CD4-positive, alpha-beta T cell (primary cell): ENCODE measurements at regions not wholly inside any gene's neighbourhood (a gene's known extent, or its start where the extent isn't known, plus 50 kb on each side); places are given as distances from the start of the nearest gene placed in this dataset.

ENCODE experiments used
- ATAC-seq: fragments of 200-7000 bp; cut with Tn5 transposase; one replicate; pipeline ENCODE4 v1.10.0; 2022; ENCODE audit warnings: mild to moderate bottlenecking; ENCODE audit not compliant: poor library complexity
- CTCF ChIA-PET: fragments of 350-600 bp; sonication (Branson Sonifier 250); formaldehyde crosslinking; loops from one replicate; lab custom pipeline; 2021; ENCODE audit warnings: antibody characterized with exemption, inconsistent platforms; lab: Charles Lee
- POLR2A ChIA-PET: fragments of 350-600 bp; sonication (Branson Sonifier 250); formaldehyde crosslinking; loops from one replicate; lab custom pipeline; 2021; ENCODE audit warnings: antibody characterized with exemption, inconsistent platforms; lab: Charles Lee
- DNase-seq, 14 experiments: peaks; one replicate each; pipeline ENCODE4 v3.0.0-alpha.2; 2013 to 2020; ENCODE audit warnings: mixed read lengths in 2 of 14
- H3K27ac ChIP-seq, 2 donors: one replicate each; pipeline versions ENCODE4 v1.5.1 to v1.7.0; 2013; ENCODE audit warnings: low read length in 2 of 2, low read depth in 1 of 2, mild to moderate bottlenecking in 1 of 2
- H3K27me3 ChIP-seq, 2 experiments: 1 replicate in 1 of 2; 2 replicates in 1 of 2; pipeline versions ENCODE4 v1.6.1 to v1.7.0; 2013; ENCODE audit warnings: low read length in 2 of 2, control low read depth in 1 of 2, mild to moderate bottlenecking in 1 of 2, moderate library complexity in 1 of 2; ENCODE audit not compliant: insufficient read depth in 2 of 2, control insufficient read depth in 1 of 2
- H3K36me3 ChIP-seq: one replicate; pipeline ENCODE4 v1.6.1; 2013; ENCODE audit warnings: low read length, control low read depth; ENCODE audit not compliant: insufficient read depth
- H3K4me1 ChIP-seq: one replicate; pipeline ENCODE4 v1.6.1; 2013; ENCODE audit warnings: low read length, control low read depth; ENCODE audit not compliant: insufficient read depth
- H3K4me3 ChIP-seq: one replicate; pipeline ENCODE4 v1.5.1; 2013; ENCODE audit warnings: mild to moderate bottlenecking, low read length, moderate library complexity
- H3K9me3 ChIP-seq, 2 experiments: 1 replicate in 1 of 2; 2 replicates in 1 of 2; pipeline versions ENCODE4 v1.6.1 to v1.7.0; 2013; ENCODE audit warnings: low read length in 2 of 2, mild to moderate bottlenecking in 2 of 2, control low read depth in 1 of 2, moderate library complexity in 1 of 2; ENCODE audit not compliant: control insufficient read depth in 1 of 2, insufficient read depth in 1 of 2
- H3K27ac Mint-ChIP-seq: one replicate; pipeline ENCODE4 v1.8.0; 2020; ENCODE audit warnings: mixed read lengths
- H3K27me3 Mint-ChIP-seq: one replicate; pipeline ENCODE4 v1.8.0; 2021; ENCODE audit warnings: mixed read lengths
- H3K36me3 Mint-ChIP-seq: one replicate; pipeline ENCODE4 v1.8.0; 2021; ENCODE audit warnings: low read depth, mixed read lengths
- H3K4me1 Mint-ChIP-seq: one replicate; pipeline ENCODE4 v1.8.0; 2021; ENCODE audit warnings: low read depth, mixed read lengths
- H3K4me3 Mint-ChIP-seq: one replicate; pipeline ENCODE4 v1.8.0; 2020; ENCODE audit warnings: mild to moderate bottlenecking, mixed read lengths
- H3K9me3 Mint-ChIP-seq: one replicate; pipeline ENCODE4 v1.8.0; 2020; ENCODE audit warnings: mixed read lengths
- intact Hi-C, 2 experiments: fragments of 100-400 bp; cut with DNase I in 1 of 2; cut with micrococcal nuclease in 1 of 2; formaldehyde crosslinking; loops; one replicate each; pipeline versions ENCODE4 v1.15.1 to v1.9.0; 2023 to 2025; cut with DNase I, micrococcal nuclease
- TF ChIP-seq, protein P1 (sequence below): fragments of 200-600 bp; IDR thresholded peaks from one replicate; pipeline ENCODE4 v1.8.0; 2022; ENCODE audit warnings: antibody characterized with exemption, mild to moderate bottlenecking

DNA sequence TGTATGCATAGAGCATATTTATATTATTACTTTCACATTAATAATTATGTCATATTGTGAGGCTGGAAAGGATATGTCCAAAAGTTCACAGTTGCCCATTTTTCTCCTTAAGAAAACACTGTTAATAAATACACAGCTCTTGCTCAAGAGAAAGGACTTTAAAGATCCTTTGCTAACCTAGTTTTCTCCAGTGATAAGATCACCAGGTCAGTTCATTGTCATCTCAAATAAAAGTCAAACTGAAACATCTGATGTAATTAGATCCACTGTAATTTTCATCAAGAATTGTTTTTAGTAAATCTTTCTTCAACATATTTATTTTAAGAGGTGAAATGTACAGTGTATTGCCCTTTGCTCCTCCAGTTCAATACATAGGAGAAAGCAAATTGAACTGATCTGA is 82.8 kb upstream of the KLHL1 start:
- H3K27me3 Mint-ChIP-seq = no peaks in the 10 kb centered on the region
- Histone ChIP-seq H3K4me3 (no peak overlapping the region), H3K27ac (no peak overlapping the region), H3K27me3 (no peaks in the 10 kb centered on the region), H3K4me1 (no peaks in the 10 kb centered on the region), H3K36me3 (no peaks in the 10 kb centered on the region), H3K9me3 (no peaks in the 10 kb centered on the region)
- no peak for DNase-seq
- ChIA-PET POLR2A (no interaction called here), CTCF (no interaction called here)
- H3K4me3 Mint-ChIP-seq = no peak overlapping the region
- H3K4me1 Mint-ChIP-seq = no peaks in the 10 kb centered on the region
- intact Hi-C loops = no loop called here
- no peak overlapping the region for H3K27ac Mint-ChIP-seq
- ATAC-seq = no peak
- peaks cover 17% of the 10 kb centered on the region for H3K9me3 Mint-ChIP-seq
- TF ChIP-seq, protein P1, sequence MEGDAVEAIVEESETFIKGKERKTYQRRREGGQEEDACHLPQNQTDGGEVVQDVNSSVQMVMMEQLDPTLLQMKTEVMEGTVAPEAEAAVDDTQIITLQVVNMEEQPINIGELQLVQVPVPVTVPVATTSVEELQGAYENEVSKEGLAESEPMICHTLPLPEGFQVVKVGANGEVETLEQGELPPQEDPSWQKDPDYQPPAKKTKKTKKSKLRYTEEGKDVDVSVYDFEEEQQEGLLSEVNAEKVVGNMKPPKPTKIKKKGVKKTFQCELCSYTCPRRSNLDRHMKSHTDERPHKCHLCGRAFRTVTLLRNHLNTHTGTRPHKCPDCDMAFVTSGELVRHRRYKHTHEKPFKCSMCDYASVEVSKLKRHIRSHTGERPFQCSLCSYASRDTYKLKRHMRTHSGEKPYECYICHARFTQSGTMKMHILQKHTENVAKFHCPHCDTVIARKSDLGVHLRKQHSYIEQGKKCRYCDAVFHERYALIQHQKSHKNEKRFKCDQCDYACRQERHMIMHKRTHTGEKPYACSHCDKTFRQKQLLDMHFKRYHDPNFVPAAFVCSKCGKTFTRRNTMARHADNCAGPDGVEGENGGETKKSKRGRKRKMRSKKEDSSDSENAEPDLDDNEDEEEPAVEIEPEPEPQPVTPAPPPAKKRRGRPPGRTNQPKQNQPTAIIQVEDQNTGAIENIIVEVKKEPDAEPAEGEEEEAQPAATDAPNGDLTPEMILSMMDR = no peak
- no peaks in the 10 kb centered on the region for H3K36me3 Mint-ChIP-seq

DNA sequence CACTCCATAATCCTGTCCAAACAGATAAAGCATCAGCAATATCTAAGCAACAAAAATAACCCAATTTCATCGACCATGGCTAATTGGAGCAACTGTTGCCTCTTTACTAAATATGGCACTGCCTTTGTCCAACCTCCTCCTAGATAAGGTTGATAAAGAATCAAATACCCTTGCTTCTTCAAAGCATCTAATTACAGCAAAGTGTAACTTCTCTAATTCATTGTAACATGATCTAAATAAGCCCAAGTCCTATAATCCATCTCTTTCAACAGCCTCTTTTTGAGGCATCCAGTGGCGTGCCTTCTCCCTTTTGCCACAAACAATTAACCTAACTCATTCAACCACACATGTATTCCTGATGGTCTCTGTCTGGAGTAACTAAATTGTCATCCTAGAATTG is 81.7 kb upstream of the KLHL1 start:
- no peaks in the 10 kb centered on the region for H3K9me3 ChIP-seq
- ChIA-PET POLR2A (no interaction called here), CTCF (no interaction called here)
- no peaks in the 10 kb centered on the region for H3K36me3 Mint-ChIP-seq
- no peak overlapping the region for H3K27ac Mint-ChIP-seq
- ATAC-seq (no peak), DNase-seq (no peak)
- H3K4me3 Mint-ChIP-seq = no peak overlapping the region
- H3K4me1 Mint-ChIP-seq = no peaks in the 10 kb centered on the region
- intact Hi-C loops = no loop called here
- no peak overlapping the region for H3K27ac ChIP-seq
- H3K9me3 Mint-ChIP-seq = peaks cover 13% of the 10 kb centered on the region
- no peaks in the 10 kb centered on the region for H3K27me3 ChIP-seq
- no peaks in the 10 kb centered on the region for H3K27me3 Mint-ChIP-seq
- no peaks in the 10 kb centered on the region for H3K4me1 ChIP-seq
- no peaks in the 10 kb centered on the region for H3K36me3 ChIP-seq
- H3K4me3 ChIP-seq = no peak overlapping the region
- TF ChIP-seq, protein P1 = no peak

DNA sequence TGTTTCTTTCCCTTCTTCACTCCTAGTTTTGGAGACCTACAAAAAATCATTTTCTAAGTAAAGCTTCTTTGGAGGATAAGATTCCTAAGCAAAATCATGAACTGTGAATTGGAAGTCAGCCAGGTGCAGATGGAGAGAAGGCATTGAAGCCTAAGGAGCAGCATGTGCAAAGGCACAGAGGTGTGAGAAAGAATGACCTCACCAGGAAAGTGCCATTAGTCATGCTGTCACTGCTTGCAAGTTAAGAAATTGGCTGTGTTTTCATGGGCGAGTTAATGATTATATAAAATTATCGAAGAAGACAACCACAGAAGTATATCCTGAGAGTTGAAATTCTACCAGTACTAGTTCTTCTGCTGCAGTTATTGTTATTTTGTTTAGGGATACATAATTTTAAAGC is 80.3 kb upstream of the KLHL1 start:
- H3K9me3 ChIP-seq = no peaks in the 10 kb centered on the region
- intact Hi-C loops = no loop called here

More for the DNA sequence above, 80.3 kb upstream of the KLHL1 start:
- Histone ChIP-seq H3K4me3 (no peak overlapping the region), H3K36me3 (no peaks in the 10 kb centered on the region), H3K27me3 (no peaks in the 10 kb centered on the region), H3K4me1 (no peaks in the 10 kb centered on the region), H3K27ac (no peak overlapping the region)
- Mint-ChIP-seq H3K9me3 (peaks cover 9% of the 10 kb centered on the region), H3K4me3 (no peak overlapping the region), H3K27ac (no peak overlapping the region), H3K4me1 (no peaks in the 10 kb centered on the region), H3K36me3 (no peaks in the 10 kb centered on the region), H3K27me3 (no peaks in the 10 kb centered on the region)
- ATAC-seq = no peak
- DNase-seq = no peak
- TF ChIP-seq, protein P1 = no peak
- POLR2A ChIA-PET = no interaction called here
- CTCF ChIA-PET = no interaction called here
